Fibroblast of peridontal ligament (primary cell): ENCODE measurements at regions not wholly inside any gene's neighbourhood (a gene's known extent, or its start where the extent isn't known, plus 50 kb on each side); places are given as distances from the start of the nearest gene placed in this dataset.

ENCODE experiments used
- DNase-seq: peaks from one replicate; pipeline ENCODE4 v3.0.0-alpha.2; 2010; ENCODE audit errors: extremely low read depth

DNA sequence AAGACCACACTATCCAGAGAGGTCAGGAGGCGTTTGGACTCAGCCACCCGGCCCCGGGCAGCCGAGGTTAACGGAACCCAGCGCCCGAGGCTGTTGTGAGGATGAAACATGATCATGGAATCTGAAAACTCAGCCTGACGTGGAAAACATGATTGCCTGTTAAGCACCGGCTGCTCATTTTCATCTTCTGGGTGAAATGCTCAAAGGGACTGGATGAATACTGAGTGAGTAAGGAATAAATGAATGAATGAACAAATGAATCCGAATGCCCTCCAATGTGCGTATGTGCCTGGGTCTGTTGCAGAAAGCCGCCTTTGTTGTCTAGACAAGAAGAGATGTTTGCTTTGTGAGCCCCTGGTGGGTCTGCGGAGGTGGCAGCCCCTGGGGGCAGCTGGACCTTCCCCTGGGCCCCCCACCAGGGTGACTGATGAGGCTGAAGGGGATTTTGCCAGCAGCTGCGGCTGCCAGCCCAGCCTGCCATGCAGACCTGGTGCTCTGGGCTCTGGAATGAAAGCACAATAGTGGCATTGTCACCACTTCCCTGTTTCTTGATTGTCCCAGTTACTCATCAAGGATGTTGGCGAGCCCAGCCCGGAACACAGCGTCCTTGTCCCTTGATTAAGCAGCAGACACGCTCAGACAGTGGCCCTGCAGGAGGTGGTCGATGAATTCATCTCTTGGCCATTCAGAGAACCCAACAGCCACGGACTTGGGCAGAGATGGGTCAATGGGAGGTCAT lies 211.1 kb downstream of the ANKRD60 start:
- peak; percentile 73 for DNase-seq

DNA sequence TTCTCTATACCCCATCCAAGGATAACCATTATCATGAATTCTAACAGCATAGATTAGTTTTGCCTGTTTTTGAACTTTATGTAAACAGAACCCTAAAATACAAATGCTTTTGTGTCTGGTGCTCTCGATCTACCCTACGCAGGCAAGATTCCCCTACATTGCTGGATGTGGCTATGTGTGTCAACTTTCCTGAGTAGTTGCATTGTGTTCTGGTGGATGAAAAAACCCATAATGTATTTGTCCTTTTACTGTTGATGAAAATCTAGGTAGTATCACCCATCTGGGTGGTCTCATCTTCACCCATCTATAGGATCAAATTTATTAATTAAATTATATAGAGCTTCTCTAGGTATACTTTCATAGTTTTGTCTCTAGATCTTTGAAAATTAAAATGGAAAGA lies 211.7 kb downstream of the ANKRD60 start:
- DNase-seq = no peak

DNA sequence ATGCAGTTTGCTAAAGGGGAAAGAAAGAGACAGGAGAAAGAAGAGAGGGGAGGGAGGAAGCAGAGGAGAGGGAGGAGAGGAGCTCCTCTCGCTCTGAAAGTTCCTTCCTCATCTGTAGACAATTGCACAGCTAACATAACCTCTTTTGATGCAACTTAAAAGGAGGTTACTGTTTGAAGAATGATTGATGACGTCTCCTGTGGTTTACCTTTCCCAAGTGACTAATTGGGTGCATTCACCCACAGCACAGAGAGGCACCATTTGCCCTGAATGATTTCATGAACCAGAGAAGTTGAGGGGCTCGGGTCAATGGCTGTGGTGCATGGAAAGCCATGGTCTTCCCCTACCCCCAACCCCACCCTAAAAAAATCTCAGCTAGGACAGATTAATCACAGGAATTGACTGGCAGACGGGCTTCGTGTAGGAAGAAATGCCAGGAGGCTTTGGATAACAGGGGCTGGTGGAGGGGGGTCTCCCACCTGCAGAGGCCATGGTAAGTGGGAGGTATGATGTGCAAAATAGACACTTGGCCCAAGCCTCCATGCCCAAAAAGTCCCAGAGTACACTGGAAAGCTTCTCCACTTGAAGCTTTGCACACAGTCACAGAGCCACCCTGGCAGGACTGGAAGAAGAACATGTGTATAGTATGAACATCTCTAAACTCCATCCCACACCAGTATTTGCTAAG lies 213.7 kb downstream of the ANKRD60 start:
- no peak for DNase-seq

DNA sequence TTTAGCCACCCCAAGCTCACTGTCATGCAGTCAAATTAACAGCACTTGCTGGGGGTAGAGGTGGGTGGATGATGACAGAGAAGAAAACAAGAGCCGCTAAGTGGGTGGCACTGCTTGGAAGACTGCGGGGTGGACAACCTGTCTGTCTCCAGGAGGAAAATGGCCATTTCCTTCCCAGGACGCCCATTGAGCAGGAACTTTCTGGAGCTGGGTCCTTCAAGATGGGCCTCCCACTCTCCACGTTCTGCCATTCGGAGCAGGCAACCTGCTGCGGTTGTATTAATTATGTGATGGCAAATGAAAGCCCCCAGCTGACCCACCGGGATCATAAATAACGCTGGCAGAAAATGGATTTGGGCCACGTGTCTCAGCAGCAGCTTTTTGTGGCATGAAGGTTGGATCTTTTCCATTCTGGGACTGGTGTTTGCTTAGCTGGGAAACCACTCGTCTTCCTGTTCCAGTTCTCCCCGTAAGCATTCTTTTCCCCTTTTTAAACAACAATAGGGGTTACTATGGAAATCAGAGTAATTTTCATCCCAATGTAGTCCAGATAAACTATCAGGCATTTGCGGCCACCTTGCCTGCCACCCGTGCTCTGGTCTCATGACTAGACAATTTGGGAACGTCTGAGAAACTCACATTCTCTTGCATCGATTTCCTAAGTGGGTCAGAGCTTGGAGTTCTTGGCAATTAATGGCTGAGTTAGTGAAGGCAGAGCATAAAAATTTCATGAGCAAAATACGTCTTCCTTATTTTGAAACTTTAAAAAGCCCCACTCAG lies 215.5 kb downstream of the ANKRD60 start:
- peak; percentile 13 for DNase-seq

DNA sequence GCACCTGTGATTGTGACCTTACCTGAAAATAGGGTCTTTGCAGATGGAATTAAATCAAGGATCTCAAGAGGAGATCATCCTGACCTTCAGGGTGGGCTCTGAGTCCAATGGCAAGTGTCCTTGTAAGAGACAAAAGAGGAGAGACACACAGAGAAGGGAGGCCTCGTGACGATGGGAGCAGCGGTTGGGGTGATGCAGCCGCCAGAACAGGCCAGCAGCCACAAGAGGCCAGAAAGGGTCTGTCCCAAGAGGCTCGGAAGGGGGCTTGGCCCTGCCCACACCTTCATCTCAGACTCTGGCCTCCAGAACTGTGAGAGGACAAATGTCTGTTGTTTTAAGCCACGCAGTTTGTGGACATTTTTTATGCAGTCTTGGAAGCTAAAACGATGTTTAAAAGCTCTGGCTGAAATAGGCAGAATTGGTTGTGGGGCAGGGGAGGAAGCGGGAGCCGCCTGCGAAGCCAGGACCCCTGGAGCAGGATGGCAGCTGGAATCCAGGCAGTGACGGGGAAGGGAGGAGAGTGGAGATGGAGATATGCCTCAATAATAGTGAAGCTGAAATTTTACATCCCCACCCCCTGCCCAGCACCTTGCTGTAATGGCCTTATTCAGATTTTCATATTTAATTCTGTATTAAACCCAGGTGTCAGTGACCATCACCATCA lies 216.4 kb downstream of the ANKRD60 start:
- no peak for DNase-seq

DNA sequence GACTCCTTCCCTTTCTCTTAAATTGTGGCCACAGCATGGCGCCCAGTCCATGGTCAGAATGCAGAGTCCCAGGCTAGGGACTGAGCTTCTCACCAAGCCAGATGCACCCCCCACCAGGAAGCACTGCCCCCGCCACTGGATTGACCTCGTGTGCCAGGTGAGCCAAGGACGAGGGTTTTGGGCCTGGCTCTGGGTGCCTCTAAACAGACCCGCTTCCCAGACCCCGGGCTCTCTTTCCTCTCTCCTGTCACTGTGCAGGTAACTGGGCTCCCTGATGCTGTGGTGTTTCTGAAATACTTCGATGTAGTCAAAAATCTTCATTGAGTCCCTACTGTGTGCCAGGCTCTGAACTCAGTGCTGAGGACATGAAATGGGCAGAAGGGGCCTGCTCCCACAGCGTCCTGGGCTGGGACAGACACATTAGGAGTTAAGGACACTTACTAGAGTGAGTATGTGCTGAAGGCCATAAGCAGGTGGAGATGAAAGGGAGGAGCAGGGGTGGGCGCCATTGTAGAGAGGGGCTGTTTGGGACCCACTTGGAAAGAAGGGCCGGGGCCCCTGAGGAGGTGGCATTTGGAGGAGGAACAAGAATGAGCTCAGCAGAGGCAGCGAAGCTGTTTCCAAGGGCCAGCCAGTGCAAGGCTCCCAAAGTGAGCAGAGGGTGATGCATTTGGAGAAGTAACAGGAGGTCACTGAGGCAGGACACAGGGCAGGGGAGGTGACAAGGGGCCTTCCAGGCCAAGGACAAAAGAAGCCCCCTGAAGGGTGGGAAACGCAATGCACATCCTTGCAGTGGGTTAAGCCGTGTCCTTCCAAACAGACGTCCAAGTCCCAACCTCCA lies 217.1 kb downstream of the ANKRD60 start:
- DNase-seq = no peak

DNA sequence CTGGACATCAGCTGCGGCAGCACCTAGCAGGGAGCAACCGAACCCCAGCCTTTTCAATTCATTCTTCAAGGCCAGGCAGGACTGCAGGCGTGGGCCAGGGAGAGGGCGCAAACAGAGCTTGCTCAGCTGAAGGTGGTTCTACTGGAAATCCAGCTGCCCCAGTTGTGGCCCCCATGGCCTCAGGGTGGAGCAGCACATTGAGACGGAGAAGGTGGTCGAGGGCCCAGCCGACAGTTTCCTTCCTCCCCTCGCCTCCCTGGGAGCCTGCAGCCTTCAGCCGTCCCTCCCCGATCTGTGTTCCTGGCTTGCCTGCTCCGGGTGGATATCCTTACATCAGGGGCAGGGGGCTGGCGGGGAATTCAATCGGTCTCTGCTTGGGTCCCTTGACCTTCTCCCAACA lies 217.8 kb downstream of the ANKRD60 start:
- DNase-seq = no peak

DNA sequence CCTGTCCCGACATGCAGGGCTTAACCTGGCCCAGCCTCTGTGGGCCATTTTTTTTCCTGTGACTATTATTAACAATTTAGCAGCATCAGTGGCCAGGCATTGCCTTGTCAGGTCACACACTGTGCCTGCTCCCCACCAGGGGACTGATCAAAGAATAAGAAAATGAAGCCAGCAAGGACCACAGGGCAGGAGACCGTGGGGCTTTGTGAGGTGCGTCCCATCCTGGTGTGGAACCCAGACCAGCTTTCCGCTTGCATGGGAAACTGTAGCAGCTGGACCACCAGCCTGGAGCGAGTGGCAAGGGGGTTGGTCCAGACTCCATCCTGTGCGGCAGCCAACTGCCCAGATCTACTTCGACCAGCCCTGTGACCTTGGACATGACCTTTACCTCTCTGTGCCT lies 218.3 kb downstream of the ANKRD60 start:
- no peak for DNase-seq

DNA sequence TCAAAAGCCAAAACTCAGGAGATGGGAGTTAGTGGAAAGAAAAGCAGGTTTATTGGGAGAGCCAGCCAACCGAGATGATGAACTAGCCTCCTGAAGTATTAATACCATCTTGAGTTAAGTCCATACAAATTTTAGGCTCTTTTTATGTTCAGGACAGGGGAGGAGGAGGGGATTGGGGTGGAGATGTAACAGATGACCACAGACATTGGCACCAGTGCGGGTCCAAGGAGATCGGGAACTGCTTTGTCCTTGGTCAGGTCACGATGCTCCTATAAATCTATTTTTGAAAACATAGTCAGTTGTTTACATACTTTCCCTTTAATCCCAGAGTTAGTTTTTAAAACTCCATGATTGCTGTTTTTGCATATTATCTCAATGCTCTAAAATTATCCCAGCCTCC lies 219.6 kb downstream of the ANKRD60 start:
- DNase-seq = no peak

DNA sequence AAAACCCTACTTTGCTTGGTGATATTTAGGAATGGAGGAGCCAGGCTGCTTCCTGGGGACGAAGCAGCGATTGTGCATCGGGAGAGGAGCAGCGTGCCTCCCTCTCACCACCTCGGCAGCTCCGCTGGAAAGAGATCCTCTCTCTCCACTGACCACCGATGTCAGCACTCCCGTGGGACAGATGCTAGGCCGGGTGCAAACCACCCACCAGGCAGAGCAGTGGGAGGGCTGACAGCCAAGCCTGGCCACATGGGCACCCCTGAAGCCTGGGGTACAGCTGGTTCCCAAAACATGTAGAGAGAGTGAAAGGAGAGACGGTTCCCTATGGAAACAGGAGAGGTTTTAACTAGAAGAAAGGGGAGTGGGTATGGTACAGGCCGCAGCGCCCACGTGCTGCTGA lies 220.0 kb downstream of the ANKRD60 start:
- no peak for DNase-seq

DNA sequence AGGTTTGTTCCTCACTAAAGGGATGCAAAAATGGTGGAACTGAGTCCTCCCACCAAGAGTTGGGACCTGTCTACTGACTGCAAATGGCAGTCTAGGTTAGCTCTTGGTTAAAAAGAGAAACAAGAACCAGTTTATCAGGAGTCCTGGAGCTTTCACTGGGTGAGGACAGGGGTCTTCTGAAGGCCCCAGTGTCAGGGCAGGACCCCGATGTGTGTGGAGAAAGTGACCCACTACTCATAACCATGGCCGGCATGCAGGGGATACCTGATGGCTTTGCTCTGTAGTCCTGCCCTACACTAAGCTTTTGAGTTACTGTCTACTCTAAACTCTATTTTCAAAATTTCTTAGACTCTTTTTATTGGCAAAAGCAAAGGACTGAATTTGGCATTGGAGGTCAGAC lies 220.5 kb downstream of the ANKRD60 start:
- no peak for DNase-seq

DNA sequence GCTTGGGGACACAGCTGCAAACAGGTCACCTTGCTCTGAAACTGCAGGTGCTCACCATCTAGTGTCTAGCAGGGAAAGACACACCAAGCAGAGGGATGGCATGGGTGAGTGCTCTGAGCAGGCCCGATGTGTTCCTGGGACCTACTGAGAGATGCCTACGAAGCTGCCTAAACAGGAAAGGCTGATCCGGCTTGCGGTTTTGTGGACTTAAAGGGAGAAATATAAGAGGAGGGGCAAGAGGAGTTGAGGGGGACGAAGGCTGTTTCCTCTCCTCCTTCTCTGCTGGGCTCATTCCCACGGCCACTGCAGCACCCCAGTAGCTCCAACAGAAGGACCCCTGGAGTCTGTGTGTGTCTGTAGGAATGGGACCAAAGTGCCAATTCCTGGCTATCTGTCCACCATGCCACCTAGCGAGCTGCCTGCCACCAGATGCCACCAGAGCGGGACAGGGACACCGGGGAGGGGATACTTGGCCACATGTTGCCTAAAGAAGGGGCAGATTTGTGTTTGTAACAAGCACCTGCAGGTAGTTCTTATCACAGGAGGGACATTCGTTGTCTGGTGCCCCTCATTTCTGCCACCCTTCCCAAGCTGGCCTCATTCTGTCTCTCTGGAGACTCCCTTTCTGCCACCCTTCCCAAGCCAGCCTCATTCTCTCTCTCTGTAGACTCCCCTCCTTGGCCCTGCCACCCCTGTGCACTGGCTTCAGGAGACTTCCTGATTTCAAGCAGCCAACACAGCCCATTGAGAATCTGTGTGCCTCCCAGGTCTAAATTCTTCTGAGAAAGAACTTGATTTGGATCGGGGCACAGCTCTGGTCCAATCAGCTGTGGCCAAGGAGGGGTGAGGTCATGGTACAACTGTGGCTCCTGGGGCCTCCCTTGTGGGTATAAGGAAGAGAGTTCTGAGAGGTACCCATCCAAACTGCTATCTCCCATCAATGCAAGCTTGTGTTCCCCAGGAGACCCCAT lies 221.8 kb downstream of the ANKRD60 start:
- no peak for DNase-seq

DNA sequence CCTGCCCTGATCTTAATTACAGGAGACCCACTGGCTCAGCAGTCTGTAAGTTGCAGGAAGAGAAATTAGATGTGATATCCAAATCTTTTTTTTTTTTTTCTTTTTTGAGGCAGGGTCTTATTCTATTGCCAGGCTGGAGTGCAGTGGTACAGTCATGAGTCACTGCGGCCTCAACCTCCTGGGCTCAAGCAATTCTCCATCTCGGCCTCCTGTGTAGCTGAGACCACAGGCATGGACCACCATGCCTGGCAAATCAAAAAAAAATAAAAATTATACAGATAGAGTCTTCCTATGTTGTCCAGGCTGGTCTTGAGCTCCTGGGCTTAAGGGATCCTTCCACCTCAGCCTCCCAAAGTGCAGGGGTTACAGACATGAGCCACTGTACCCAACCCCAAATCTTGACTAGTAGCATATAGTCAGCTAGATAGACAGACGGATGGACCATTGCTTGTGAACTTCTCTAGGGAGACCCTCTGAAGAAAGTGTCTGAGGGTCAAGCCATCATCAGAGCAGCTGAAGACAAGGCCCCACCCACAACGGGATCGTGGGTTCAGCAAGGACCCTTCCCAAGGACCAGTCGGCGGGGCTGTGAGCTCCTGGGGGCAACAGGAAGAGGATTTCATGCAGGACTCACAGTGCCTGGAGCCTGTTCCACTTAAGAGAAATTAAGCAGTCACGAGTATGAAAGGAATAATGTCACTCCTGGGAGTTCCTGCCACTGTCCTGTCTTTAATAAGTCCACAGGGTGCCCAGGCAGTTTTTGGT lies 222.7 kb downstream of the ANKRD60 start:
- no peak for DNase-seq

DNA sequence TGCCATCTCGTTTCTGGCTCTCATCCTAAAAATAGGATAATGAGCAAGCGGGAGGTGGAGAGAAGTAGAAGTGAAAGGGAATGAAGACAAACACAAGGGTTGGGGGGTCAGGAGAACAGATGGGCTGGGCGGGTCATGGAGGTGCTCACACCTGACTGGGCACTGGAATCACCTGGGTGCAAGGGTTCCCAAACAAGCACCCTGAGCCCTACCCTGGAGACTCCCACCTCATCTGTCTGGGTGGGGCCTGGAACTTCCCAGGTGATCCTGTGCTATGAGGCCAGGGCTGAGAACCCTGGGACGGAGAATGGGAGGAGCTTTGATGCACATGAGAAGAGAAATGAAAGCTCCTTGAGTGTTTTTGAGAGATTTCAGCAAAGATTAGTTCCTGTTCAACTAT lies 223.6 kb downstream of the ANKRD60 start:
- DNase-seq = no peak

DNA sequence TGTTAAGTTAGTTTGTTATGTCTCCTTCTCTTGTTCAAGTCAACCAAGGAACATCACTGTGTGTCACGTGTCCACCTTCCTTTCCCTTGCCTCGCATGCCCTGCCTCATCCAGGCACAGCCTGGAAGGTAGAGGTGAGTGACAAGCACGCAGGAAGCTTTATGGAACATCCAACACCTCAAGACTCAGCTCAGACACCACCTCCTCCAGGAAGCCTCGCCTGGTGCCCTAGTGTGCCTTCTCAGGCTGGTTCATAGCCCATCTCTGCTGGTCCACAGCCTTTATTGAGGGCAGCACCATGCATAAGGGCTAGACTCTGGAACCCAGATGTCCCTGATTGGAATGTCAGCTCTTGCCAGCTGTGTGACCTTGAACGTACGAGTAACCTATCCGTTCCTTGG lies 224.3 kb downstream of the ANKRD60 start:
- DNase-seq = no peak

DNA sequence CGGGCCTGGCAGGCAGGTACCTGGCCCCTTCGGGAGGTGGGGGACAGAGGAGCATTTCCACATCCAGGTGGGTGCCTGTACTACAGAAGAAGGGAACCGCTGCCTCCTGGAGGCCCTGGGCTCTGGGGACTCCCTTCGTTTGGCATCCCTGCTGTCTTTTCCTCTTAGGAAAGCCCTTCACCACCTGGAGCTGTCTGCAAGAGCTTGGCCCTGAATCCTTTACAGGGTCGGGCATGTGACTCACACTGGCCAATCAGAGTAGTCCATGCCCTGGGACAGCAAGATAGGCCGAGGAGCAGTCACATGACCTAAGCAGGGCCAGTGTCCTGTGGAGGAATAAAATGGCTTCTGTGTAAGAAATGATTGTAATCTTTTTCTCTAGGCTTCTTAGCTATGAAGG lies 224.9 kb downstream of the ANKRD60 start:
- no peak for DNase-seq

DNA sequence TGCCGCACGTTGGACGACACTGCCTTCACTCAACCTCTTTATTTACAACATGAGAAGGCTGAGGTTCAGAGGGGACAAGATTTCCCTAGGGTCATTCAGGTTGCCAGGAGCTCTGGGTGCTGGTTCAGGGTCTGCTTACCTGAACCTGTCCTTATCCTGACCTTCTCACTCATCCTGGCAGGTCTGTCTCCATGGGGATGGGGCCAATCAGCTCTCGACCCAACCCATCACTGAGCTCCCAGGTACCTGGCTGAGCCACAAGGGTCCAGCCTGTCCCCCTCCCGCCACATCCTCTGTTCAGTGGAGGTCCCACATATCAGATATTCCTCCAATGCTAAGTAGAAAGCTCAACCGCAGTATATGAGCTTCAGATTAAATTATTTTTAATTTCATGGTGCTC lies 225.6 kb downstream of the ANKRD60 start:
- DNase-seq = no peak

DNA sequence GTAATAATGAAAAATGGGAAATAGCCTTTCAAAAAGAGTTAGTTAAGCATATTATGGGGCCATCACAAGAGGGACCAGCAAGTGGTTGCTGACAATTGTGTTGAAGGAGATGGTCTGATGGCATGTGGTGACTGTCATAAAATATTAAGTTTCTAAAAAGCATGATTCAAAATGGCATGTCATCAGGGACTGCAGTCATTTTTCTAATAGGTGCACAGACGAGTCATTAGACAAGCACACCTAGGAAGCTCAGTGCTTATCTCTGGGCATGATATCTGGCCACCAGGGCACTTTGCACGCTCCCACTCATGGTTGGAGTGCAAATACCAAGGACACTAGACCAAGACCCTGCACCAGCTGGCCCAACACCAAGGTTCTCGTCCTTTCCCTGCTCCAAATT lies 226.5 kb downstream of the ANKRD60 start:
- DNase-seq = no peak

DNA sequence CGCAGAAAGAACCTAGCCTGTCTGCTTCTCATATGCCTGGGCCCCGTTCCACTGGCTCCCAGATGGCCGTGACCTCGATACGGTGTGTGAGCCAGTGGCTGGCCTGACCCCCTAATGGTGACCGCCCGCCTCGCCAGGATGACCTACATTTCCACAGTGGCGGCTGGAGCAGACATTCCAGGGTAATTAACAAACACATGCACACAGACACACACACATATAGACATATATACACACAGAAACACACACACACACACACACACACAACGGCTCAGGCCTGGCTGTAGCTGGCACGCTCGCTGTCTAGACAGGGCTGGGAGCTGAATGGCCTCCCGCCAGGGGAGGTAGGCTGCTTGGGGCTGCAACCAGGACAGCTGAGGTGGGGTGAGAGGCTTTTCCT lies 227.1 kb downstream of the ANKRD60 start:
- no peak for DNase-seq
